Stimulated activated CD4-positive, alpha-beta T cell treated with anti-CD3 and anti-CD28 coated beads, Interleukin-1b, Interleukin-23, amount 100 ng/mL, for 48 hours (primary cell): ENCODE measurements at regions not wholly inside any gene's neighbourhood (a gene's known extent, or its start where the extent isn't known, plus 50 kb on each side); places are given as distances from the start of the nearest gene placed in this dataset.
"Not testable (repeated sequence)": the region's sequence is repeated elsewhere in the genome, so short reads cannot be mapped to it uniquely, and the experiment has no call there.

Experiments used
- DNase-seq: peaks from one replicate; pipeline ENCODE4 v3.0.0-alpha.2; 2020

GRCh38 chr5:39526914-39527477 lies 102.2 kb upstream of the DAB2 start:
- no peak for DNase-seq

GRCh38 chr5:39525781-39526180 lies 101.0 kb upstream of the DAB2 start:
- DNase-seq: not testable (repeated sequence)

GRCh38 chr5:39525271-39525670 lies 100.5 kb upstream of the DAB2 start:
- no peak for DNase-seq

GRCh38 chr5:39523821-39524220 lies 99.0 kb upstream of the DAB2 start:
- DNase-seq: no peak

GRCh38 chr5:39521940-39522590 lies 97.3 kb upstream of the DAB2 start:
- no peak for DNase-seq

GRCh38 chr5:39521098-39521860 lies 96.5 kb upstream of the DAB2 start:
- no peak for DNase-seq

GRCh38 chr5:39520232-39520572 lies 95.4 kb upstream of the DAB2 start:
- no peak for DNase-seq

GRCh38 chr5:39519566-39520231 lies 94.9 kb upstream of the DAB2 start:
- DNase-seq: no peak

GRCh38 chr5:39519079-39519478 lies 94.3 kb upstream of the DAB2 start:
- DNase-seq: no peak

- DNase-seq: no peak
Measured at GRCh38 chr5:39518516-39518915, 93.7 kb upstream of the DAB2 start.

GRCh38 chr5:39517800-39518199 lies 93.0 kb upstream of the DAB2 start:
- DNase-seq: no peak

- no peak for DNase-seq
Measured at GRCh38 chr5:39515881-39516280, 91.1 kb upstream of the DAB2 start.

- no peak for DNase-seq
Measured at GRCh38 chr5:39513236-39513635, 88.5 kb upstream of the DAB2 start.

- DNase-seq: no peak
Measured at GRCh38 chr5:39506211-39506610, 81.4 kb upstream of the DAB2 start.

- no peak for DNase-seq
Measured at GRCh38 chr5:39505791-39506190, 81.0 kb upstream of the DAB2 start.

- DNase-seq: no peak
Measured at GRCh38 chr5:39505363-39505762, 80.6 kb upstream of the DAB2 start.

- DNase-seq: no peak
Measured at GRCh38 chr5:39503155-39503554, 78.4 kb upstream of the DAB2 start.

GRCh38 chr5:39502704-39503103 lies 77.9 kb upstream of the DAB2 start:
- DNase-seq: no peak

GRCh38 chr5:39501397-39501796 lies 76.6 kb upstream of the DAB2 start:
- DNase-seq: no peak

GRCh38 chr5:39500551-39501175 lies 75.9 kb upstream of the DAB2 start:
- DNase-seq: no peak

- no peak for DNase-seq
Measured at GRCh38 chr5:39498278-39498952, 73.6 kb upstream of the DAB2 start.

GRCh38 chr5:39497322-39497721 lies 72.5 kb upstream of the DAB2 start:
- no peak for DNase-seq

GRCh38 chr5:39495227-39495626 lies 70.4 kb upstream of the DAB2 start:
- no peak for DNase-seq
